Cardiac fibroblast (primary cell): ENCODE measurements at regions not wholly inside any gene's neighbourhood (a gene's known extent, or its start where the extent isn't known, plus 50 kb on each side); places are given as distances from the start of the nearest gene placed in this dataset.

Experiments
- DNase-seq, 2 donors: peaks; one replicate each; pipeline versions ENCODE4 v3.0.0 to v3.0.0-alpha.2; 2010; ENCODE audit warnings: low read depth in 2 of 2
- H3K4me3 ChIP-seq, 2 donors: replicated peaks in 1 of 2; 1 replicate in 1 of 2; 2 replicates in 1 of 2; pipeline ENCODE4 v1.5.1; 2011; ENCODE audit warnings: low read depth in 2 of 2, low read length in 2 of 2, mild to moderate bottlenecking in 2 of 2, moderate library complexity in 1 of 2
- CTCF ChIP-seq: IDR thresholded peaks from one replicate; pipeline ENCODE4 v1.5.1; 2011; ENCODE audit warnings: low read depth, mild to moderate bottlenecking, low read length, inconsistent platforms

- DNase-seq: peak in 1 of 2 donors; percentile 87
- no peak for TF ChIP-seq CTCF
- H3K4me3 ChIP-seq: no peak overlapping the region
These were observed 511.4 kb upstream of the DIPK2B start for GRCh38 chrX:45712067-45712466.

DNA sequence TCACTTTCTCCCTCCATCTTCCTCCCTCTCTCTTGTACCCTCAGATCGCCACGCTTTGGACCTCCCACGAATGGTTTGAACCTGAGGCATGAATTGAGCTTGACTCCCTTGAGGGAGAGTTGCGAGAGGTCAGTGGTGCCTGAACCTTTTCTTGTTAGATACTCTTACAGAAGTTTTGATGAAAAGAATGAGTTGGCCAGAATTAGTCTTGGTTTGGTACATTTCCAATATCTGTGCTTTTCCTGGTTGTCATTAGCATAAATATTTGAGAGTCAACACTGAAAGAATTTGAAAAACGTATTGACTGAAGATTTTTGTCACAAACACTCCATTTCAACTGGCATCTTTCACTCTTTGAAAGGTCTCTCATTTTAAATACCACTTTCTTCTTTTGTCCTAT, 510.6 kb upstream of the DIPK2B start:
- DNase-seq: peak in 1 of 2 donors; percentile 76
- H3K4me3 ChIP-seq: peak overlapping the region in 1 of 2 donors; percentile 10
- no peak for TF ChIP-seq CTCF

GRCh38 chrX:45710081-45710801, 509.6 kb upstream of the DIPK2B start:
- TF ChIP-seq CTCF: no peak
- peak; percentile 37 to 96 for DNase-seq

DNA sequence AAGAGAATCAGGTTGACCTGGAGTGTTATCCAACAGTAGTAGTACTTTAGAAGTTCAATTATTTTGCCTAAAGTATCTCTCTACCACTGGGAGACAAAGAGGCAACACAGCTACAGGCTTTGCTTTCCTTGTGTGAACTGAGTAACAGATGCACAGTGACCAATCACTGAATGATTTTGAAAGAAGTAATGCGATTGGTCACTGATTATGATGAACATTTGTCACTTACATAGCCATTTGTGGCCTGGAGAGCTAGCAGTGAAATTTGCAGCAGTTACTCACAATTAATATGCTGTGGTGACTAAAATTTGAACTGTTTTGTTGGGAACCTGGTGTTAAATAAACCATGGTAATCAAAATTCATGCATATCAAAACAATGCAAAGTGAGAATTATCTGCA, 508.7 kb upstream of the DIPK2B start:
- no peak overlapping the region for H3K4me3 ChIP-seq
- no peak for TF ChIP-seq CTCF
- peak in 1 of 2 donors; percentile 47 for DNase-seq

More at GRCh38 chrX:45710081-45710801, 509.6 kb upstream of the DIPK2B start:
- no peak overlapping the region for H3K4me3 ChIP-seq

DNA sequence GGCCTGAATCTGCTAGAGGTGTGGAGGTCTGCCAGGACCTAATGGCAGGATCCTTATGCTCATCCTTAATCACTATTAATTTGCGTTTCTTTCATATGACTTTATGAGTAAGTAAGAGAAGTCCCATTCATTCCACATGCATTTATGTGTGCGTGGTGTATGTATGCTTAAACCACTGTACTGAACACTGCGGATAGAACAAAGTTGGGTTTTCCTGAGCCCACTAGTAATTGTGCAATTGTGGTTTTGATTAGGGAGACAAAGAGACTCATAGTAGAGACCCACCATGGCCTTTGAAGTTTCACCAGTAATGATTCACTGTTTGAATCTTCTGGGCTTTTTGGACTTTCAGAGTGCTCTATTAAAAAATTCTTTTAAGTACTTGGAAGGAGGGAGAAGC, 498.5 kb upstream of the DIPK2B start:
- no peak for TF ChIP-seq CTCF
- no peak overlapping the region for H3K4me3 ChIP-seq
- peak in 1 of 2 donors; percentile 64 for DNase-seq

DNA sequence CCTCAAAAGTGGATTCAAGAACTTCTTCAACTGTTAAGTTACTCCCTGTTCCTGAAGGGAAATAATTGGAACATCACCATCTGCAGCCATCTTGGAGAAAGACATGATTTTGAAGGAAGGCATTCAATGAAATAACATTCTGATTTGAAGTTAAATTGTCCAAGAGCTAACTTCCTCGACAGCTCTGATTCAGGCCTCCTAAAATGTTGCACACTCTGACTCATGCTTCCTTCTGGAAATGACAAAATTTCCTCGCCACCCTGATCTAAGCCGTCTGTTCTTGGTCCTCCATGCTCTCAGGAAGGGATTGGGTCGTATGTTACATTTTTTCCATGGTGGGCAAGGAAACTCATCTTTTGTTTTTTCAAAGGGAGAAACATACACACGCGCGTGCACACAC, 496.9 kb upstream of the DIPK2B start:
- no peak overlapping the region for H3K4me3 ChIP-seq
- TF ChIP-seq CTCF: no peak
- peak; percentile 79 to 92 for DNase-seq

- no peak for TF ChIP-seq CTCF
- DNase-seq: no peak
- H3K4me3 ChIP-seq: no peak overlapping the region
These were observed 496.1 kb upstream of the DIPK2B start for GRCh38 chrX:45696736-45697135.
